MM.1S (cell line): ENCODE measurements at regions not wholly inside any gene's neighbourhood (a gene's known extent, or its start where the extent isn't known, plus 50 kb on each side); places are given as distances from the start of the nearest gene placed in this dataset.

Experiments
- DNase-seq: peaks from one replicate; pipeline ENCODE4 v3.0.0-alpha.2; 2015
- H2AFZ ChIP-seq: fragments of 300-600 bp; sonication (generic); 2 replicates; pipeline ENCODE4 v1.6.0; 2016; ENCODE audit warnings: antibody characterized with exemption, low read length
- H3F3A ChIP-seq: fragments of 300-600 bp; sonication (generic); 2 replicates; pipeline ENCODE4 v1.6.1; 2016; ENCODE audit warnings: mild to moderate bottlenecking, antibody characterized with exemption, low read length, moderate library complexity, mixed read lengths; ENCODE audit not compliant: insufficient read depth
- H3K27ac ChIP-seq: fragments of 300-600 bp; sonication (generic); 2 replicates; pipeline ENCODE4 v1.5.1; 2016; ENCODE audit warnings: mild to moderate bottlenecking, low read length
- H3K27me3 ChIP-seq: fragments of 300-600 bp; sonication (generic); replicated peaks from 2 replicates; pipeline ENCODE4 v1.6.0; 2016; ENCODE audit warnings: low read length; ENCODE audit not compliant: insufficient read depth
- H3K36me3 ChIP-seq: fragments of 300-600 bp; sonication (generic); replicated peaks from 2 replicates; pipeline ENCODE4 v1.6.1; 2016; ENCODE audit warnings: mild to moderate bottlenecking, low read length, mixed read lengths; ENCODE audit not compliant: insufficient read depth
- H3K4me1 ChIP-seq: fragments of 300-600 bp; sonication (generic); 2 replicates; pipeline ENCODE4 v1.6.1; 2016; ENCODE audit warnings: low read length, mixed read lengths
- H3K4me2 ChIP-seq: fragments of 300-600 bp; sonication (generic); 2 replicates; pipeline ENCODE4 v1.6.0; 2016; ENCODE audit warnings: low read depth, low read length
- H3K4me3 ChIP-seq: fragments of 300-600 bp; sonication (generic); 2 replicates; pipeline ENCODE4 v1.5.1; 2016; ENCODE audit warnings: low read length, mixed read lengths
- H3K79me2 ChIP-seq: fragments of 300-600 bp; sonication (generic); 2 replicates; pipeline ENCODE4 v1.6.1; 2016; ENCODE audit warnings: mixed run types, low read length, mixed read lengths
- H3K9ac ChIP-seq: fragments of 300-600 bp; sonication (generic); 2 replicates; pipeline ENCODE4 v1.6.1; 2016; ENCODE audit warnings: low read length, mixed read lengths
- H3K9me2 ChIP-seq: fragments of 300-600 bp; sonication (generic); replicated peaks from 2 replicates; pipeline ENCODE4 v1.6.1; 2016; ENCODE audit warnings: mild to moderate bottlenecking, low read length, mixed read lengths; ENCODE audit not compliant: insufficient read depth
- H3K9me3 ChIP-seq: fragments of 300-600 bp; sonication (generic); replicated peaks from 2 replicates; pipeline ENCODE4 v1.6.1; 2016; ENCODE audit warnings: mild to moderate bottlenecking, low read length, mixed read lengths; ENCODE audit not compliant: insufficient read depth
- H4K20me1 ChIP-seq: fragments of 300-600 bp; sonication (generic); 2 replicates; pipeline ENCODE4 v1.6.1; 2016; ENCODE audit warnings: mild to moderate bottlenecking, low read length, moderate library complexity, mixed read lengths; ENCODE audit not compliant: insufficient read depth
- CTCF ChIP-seq: fragments of 300-600 bp; sonication (generic); IDR thresholded peaks from 2 replicates; pipeline ENCODE4 v1.5.1; 2016; ENCODE audit warnings: antibody characterized with exemption, low read length, mixed read lengths
- EZH2 ChIP-seq: fragments of 300-600 bp; sonication (generic); optimal IDR thresholded peaks from 2 replicates; pipeline ENCODE3; 2017; ENCODE audit warnings: low read depth, mild to moderate bottlenecking, antibody characterized with exemption, low read length, mixed read lengths
- EZH2phosphoT487 ChIP-seq: fragments of 300-600 bp; sonication (generic); IDR thresholded peaks from 2 replicates; pipeline ENCODE4 v1.6.1; 2018; ENCODE audit warnings: antibody characterized with exemption, low read length

GRCh38 chr12:40158592-40159111, 52.8 kb upstream of the SLC2A13 start:
- H2AFZ ChIP-seq, result no peak overlapping the region
- H4K20me1 ChIP-seq, result no peaks in the 10 kb centered on the region
- no peaks in the 10 kb centered on the region for H3K36me3 ChIP-seq
- H3K9ac ChIP-seq, result no peak overlapping the region
- H3K27ac ChIP-seq, result no peak overlapping the region
- no peaks in the 10 kb centered on the region for H3F3A ChIP-seq
- TF ChIP-seq CTCF (no peak), EZH2phosphoT487 (no peak), EZH2 (no peak)
- no peaks in the 10 kb centered on the region for H3K9me2 ChIP-seq
- H3K27me3 ChIP-seq, result peaks cover 8% of the 10 kb centered on the region
- H3K4me1 ChIP-seq, result no peaks in the 10 kb centered on the region
- H3K4me2 ChIP-seq, result no peak overlapping the region
- no peaks in the 10 kb centered on the region for H3K79me2 ChIP-seq
- no peak for DNase-seq
- no peaks in the 10 kb centered on the region for H3K9me3 ChIP-seq
- no peak overlapping the region for H3K4me3 ChIP-seq

- Histone ChIP-seq H3K79me2 (no peaks in the 10 kb centered on the region), H3K27me3 (no peaks in the 10 kb centered on the region; the same call in 1 of the 2 replicates), H4K20me1 (no peaks in the 10 kb centered on the region), H3K9ac (no peak overlapping the region), H3K4me1 (no peaks in the 10 kb centered on the region), H3K9me3 (no peaks in the 10 kb centered on the region), H3K4me2 (no peak overlapping the region), H3K9me2 (no peaks in the 10 kb centered on the region), H3K4me3 (no peak overlapping the region), H3K36me3 (no peaks in the 10 kb centered on the region), H3K27ac (no peak overlapping the region), H2AFZ (no peak overlapping the region), H3F3A (no peaks in the 10 kb centered on the region)
- DNase-seq, result no peak
- TF ChIP-seq CTCF (no peak), EZH2 (no peak), EZH2phosphoT487 (no peak)
Observed at GRCh38 chr12:40157336-40157735, 51.5 kb upstream of the SLC2A13 start.

GRCh38 chr12:40156021-40156764, 50.3 kb upstream of the SLC2A13 start:
- Histone ChIP-seq H3K4me1 (no peaks in the 10 kb centered on the region), H3K79me2 (no peaks in the 10 kb centered on the region), H3F3A (no peaks in the 10 kb centered on the region), H3K27ac (no peak overlapping the region), H3K9me3 (no peaks in the 10 kb centered on the region), H3K9me2 (no peaks in the 10 kb centered on the region), H3K27me3 (no peaks in the 10 kb centered on the region; the same call in 1 of the 2 replicates), H2AFZ (no peak overlapping the region), H4K20me1 (no peaks in the 10 kb centered on the region), H3K36me3 (no peaks in the 10 kb centered on the region), H3K4me3 (no peak overlapping the region), H3K9ac (no peak overlapping the region), H3K4me2 (no peak overlapping the region)
- no peak for DNase-seq
- TF ChIP-seq CTCF (no peak), EZH2 (no peak), EZH2phosphoT487 (no peak)
